ENCODE measurements at regions not wholly inside any gene's neighbourhood (a gene's known extent, or its start where the extent isn't known, plus 50 kb on each side); places are given as distances from the start of the nearest gene placed in this dataset.

GRCh38 chr15:73803806-73804205 is 50.7 kb upstream of the INSYN1 start:
- TF ChIP-seq GATA2 (IDR thresholded peaks at IDR 0.05; ENCODE audit: low read depth, low read length): no peak
- TF ChIP-seq GATA3 (IDR thresholded peaks at IDR 0.05; ENCODE audit: low read depth, low read length): no peak

Data from SH-SY5Y (cell line).